ENCODE measurements at regions not wholly inside any gene's neighbourhood (a gene's known extent, or its start where the extent isn't known, plus 50 kb on each side); places are given as distances from the start of the nearest gene placed in this dataset.

GRCh38 chr11:38013157-38013556, 1415.1 kb upstream of the RAG2 start:
- no peak for ATAC-seq

GRCh38 chr11:38011496-38011895, 1413.5 kb upstream of the RAG2 start:
- no peak overlapping the region for H3K27ac ChIP-seq
- H3K9me3 ChIP-seq, result no peaks in the 10 kb centered on the region
- no peak for DNase-seq
- H3K27me3 ChIP-seq (ENCODE audit: low read depth), result no peaks in the 10 kb centered on the region
- H3K4me3 ChIP-seq, result no peak overlapping the region
- H3K4me1 ChIP-seq, result no peaks in the 10 kb centered on the region
- no peak for ATAC-seq
- H3K36me3 ChIP-seq, result no peaks in the 10 kb centered on the region
- TF ChIP-seq, protein P1, sequence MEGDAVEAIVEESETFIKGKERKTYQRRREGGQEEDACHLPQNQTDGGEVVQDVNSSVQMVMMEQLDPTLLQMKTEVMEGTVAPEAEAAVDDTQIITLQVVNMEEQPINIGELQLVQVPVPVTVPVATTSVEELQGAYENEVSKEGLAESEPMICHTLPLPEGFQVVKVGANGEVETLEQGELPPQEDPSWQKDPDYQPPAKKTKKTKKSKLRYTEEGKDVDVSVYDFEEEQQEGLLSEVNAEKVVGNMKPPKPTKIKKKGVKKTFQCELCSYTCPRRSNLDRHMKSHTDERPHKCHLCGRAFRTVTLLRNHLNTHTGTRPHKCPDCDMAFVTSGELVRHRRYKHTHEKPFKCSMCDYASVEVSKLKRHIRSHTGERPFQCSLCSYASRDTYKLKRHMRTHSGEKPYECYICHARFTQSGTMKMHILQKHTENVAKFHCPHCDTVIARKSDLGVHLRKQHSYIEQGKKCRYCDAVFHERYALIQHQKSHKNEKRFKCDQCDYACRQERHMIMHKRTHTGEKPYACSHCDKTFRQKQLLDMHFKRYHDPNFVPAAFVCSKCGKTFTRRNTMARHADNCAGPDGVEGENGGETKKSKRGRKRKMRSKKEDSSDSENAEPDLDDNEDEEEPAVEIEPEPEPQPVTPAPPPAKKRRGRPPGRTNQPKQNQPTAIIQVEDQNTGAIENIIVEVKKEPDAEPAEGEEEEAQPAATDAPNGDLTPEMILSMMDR (IDR thresholded peaks at IDR 0.05), result no peak
- intact Hi-C loops (cut with DNase I), result no loop called here

More at GRCh38 chr11:38013157-38013556, 1415.1 kb upstream of the RAG2 start:
- intact Hi-C loops (cut with DNase I), result no loop called here
- DNase-seq, result no peak
- TF ChIP-seq, protein P1 (IDR thresholded peaks at IDR 0.05), result no peak
- no peaks in the 10 kb centered on the region for H3K27me3 ChIP-seq (ENCODE audit: low read depth)
- H3K36me3 ChIP-seq, result no peaks in the 10 kb centered on the region
- H3K9me3 ChIP-seq, result no peaks in the 10 kb centered on the region
- no peak overlapping the region for H3K27ac ChIP-seq
- no peaks in the 10 kb centered on the region for H3K4me1 ChIP-seq
- no peak overlapping the region for H3K4me3 ChIP-seq

- ATAC-seq (no peak), DNase-seq (no peak)
- Histone ChIP-seq H3K36me3 (no peaks in the 10 kb centered on the region), H3K4me3 (no peak overlapping the region), H3K4me1 (peaks cover 6% of the 10 kb centered on the region), H3K27me3 (ENCODE audit: low read depth) (no peaks in the 10 kb centered on the region), H3K27ac (no peak overlapping the region), H3K9me3 (no peaks in the 10 kb centered on the region)
- TF ChIP-seq, protein P1 (IDR thresholded peaks at IDR 0.05), result no peak
- intact Hi-C loops (cut with DNase I), result no loop called here
These were observed 1411.9 kb upstream of the RAG2 start for GRCh38 chr11:38009932-38010331.

DNA sequence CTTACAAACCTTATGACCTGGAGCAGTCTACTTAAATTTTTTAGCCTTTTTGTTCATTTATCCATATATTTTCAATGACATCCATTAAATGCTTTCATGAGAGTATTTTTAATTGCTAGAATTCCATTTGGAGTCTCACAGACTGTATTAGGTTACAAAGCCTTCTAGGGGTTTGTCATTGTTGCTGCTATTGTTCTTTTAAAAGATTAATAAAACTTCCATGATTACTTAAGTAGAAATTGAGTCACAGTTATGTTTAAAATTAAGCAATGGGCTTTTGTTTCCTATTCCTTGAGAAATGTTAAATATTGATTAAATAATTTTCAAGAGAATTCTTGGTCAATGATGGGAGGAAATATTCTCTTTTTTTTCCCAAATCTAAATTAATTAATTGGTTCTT, 1408.4 kb upstream of the RAG2 start:
- H3K9me3 ChIP-seq, result no peaks in the 10 kb centered on the region
- no peak for DNase-seq

DNA sequence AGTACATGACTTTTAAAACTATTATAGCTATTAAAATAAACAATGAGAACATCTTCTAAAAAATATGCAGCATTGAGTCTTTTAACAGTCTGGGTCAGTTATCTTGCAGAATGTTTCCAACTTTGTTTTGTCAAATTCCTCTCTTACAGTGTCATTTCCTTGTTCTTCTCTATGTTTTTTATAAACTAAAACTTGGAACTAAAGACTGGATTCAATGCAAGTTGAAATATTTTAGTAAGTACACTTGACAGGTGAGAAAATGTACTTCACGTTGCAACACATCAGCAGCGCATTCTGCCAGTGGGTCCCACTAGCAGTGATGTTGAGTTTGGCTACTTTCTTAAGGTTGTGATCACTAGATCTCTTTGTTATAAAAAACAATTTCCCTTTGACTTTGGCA, 1407.6 kb upstream of the RAG2 start:
- H3K27ac ChIP-seq, result no peak overlapping the region
- intact Hi-C loops (cut with DNase I), result no loop called here
- H3K9me3 ChIP-seq, result no peaks in the 10 kb centered on the region
- H3K36me3 ChIP-seq, result no peaks in the 10 kb centered on the region
- no peak for DNase-seq
- no peaks in the 10 kb centered on the region for H3K27me3 ChIP-seq (ENCODE audit: low read depth)
- H3K4me3 ChIP-seq, result no peak overlapping the region
- H3K4me1 ChIP-seq, result peaks cover 6% of the 10 kb centered on the region
- ATAC-seq, result peak; percentile 53 to 72
- TF ChIP-seq, protein P1 (IDR thresholded peaks at IDR 0.05), result no peak

More for the DNA sequence above, 1408.4 kb upstream of the RAG2 start:
- ATAC-seq, result no peak
- Histone ChIP-seq H3K36me3 (no peaks in the 10 kb centered on the region), H3K27me3 (ENCODE audit: low read depth) (no peaks in the 10 kb centered on the region), H3K4me3 (no peak overlapping the region), H3K27ac (no peak overlapping the region), H3K4me1 (peaks cover 6% of the 10 kb centered on the region)
- TF ChIP-seq, protein P1 (IDR thresholded peaks at IDR 0.05), result no peak
- intact Hi-C loops (cut with DNase I), result no loop called here

- Histone ChIP-seq H3K27ac (no peak overlapping the region), H3K4me3 (no peak overlapping the region), H3K36me3 (no peaks in the 10 kb centered on the region), H3K27me3 (ENCODE audit: low read depth) (no peaks in the 10 kb centered on the region), H3K9me3 (no peaks in the 10 kb centered on the region), H3K4me1 (no peaks in the 10 kb centered on the region)
- TF ChIP-seq, protein P1 (IDR thresholded peaks at IDR 0.05), result no peak
- no peak for DNase-seq
- ATAC-seq, result no peak
- intact Hi-C loops (cut with DNase I), result no loop called here
These were observed 1401.1 kb upstream of the RAG2 start for GRCh38 chr11:37999171-37999570.
